ENCODE measurements at regions not wholly inside any gene's neighbourhood (a gene's known extent, or its start where the extent isn't known, plus 50 kb on each side); places are given as distances from the start of the nearest gene placed in this dataset.
"Not testable (repeated sequence)": the region's sequence is repeated elsewhere in the genome, so short reads cannot be mapped to it uniquely, and the experiment has no call there.

DNA sequence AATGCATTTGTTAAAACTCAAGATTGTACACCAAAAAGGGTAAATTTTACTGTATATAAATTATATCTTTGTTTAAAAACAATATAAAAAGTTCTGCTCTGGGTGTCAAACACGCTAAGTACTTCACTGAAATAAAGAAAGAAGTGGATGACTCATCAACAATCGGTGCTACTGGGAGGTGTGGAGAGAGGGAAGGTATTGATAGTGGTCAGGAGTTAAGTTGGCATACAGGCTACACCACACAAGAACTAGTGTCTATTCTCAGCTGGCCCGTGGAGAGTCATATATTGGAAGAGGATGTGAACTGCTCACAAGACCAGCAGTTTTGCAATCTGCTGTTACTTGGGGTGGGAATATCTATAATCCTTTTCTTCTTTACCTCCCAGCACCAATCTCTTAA is 145.7 kb upstream of the TRPC7 start:
- CTCF ChIA-PET = no interaction called here
- POLR2A ChIA-PET = no interaction called here

DNA sequence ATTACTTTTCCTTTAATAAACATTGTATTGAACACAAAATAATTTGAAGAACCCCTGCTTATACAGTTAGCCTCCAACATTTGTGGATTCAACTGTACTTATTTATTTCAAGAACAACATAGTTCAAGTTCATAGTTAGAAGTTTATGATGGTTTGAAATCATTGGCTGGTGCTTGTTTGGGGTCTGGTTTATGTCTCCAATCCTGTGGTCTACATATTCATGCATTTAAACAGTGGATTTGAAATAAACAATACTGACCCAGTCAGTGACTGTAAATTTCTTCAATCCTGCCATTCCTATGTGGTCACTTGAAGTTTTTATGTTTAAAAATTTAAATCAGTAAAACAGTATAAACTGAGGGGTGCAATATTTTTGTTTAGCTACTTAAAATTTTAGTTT is 145.1 kb upstream of the TRPC7 start:
- POLR2A ChIA-PET = no interaction called here
- CTCF ChIA-PET = no interaction called here

DNA sequence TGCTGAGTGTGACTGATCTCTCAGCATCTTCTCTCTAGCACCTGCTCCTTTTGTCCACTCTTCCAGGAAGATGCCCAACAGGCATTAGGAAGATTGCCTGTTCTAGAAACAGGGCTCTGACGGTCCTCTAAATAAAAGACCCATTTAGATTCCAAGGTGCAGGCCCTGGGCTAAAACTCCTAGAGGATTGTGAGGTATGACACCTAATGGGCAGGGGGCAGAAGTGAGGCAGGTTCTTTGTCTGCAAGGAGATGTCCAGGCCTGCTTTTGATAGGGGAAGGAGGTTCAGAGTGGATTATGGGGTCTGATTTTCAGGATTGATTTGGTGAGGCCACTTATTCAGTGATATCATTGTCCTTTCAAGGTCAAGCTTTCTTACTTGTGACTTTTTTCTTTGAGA is 140.8 kb upstream of the TRPC7 start:
- ChIA-PET POLR2A (no interaction called here), CTCF (no interaction called here)

DNA sequence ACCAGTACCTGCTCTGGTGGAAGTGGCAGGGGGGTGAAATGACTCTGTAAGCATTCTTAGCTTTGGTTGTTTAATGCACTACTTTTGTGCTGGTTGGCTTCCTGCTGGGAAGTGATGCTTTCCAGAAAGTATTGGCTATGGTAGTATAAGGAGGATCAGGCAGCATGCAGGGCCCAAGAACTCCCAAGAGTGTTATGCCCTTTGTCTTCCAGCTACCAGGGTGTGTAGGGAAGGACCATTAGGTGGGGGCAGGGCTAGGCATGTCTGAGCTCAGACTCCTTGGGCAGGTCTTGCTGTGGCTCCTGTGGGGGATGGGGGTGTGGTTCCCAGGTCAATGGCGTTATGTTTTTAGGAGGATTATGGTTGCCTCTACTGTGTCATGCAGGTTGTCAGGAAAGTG is 135.8 kb upstream of the TRPC7 start:
- POLR2A ChIA-PET = no interaction called here

DNA sequence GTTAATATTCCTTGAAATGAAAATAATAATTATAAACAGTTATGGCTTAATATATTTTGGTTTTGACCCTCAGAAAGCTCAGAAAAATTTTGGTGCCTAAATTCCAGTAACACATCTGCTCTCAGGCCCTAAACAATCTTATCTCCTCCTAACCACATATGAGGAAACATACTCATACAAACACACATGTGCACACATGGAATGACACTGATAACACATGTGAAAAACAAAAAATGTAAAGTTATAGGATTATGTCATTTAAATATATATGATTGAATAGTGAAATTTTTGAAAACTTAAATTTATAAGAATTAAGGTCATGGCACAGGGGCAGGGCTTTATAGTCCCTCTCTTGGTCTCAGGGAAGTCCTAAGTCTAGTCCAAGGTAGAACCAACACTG is 127.2 kb upstream of the TRPC7 start:
- CTCF ChIA-PET = no interaction called here

More for the DNA sequence above, 135.8 kb upstream of the TRPC7 start:
- CTCF ChIA-PET = no interaction called here

DNA sequence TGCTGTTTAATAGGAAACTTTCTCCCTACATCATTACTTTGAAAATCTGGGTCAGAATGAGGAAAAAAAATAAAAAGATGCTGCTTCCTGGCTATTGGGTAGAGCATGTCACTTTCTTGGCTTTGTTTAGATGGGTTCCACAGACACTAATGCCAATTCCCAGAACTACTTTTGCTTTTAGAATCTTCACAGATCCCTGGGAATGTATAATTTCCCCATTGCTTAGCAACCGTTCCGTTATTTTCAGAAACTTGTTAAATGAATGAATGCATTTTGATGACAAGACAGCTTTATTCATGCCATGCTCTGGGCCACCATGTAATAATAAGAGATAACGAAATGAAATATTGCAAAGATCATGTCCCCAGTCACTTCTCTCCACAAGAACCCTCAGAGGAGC is 126.5 kb upstream of the TRPC7 start:
- ChIA-PET CTCF (no interaction called here), POLR2A (no interaction called here)

More for the DNA sequence above, 127.2 kb upstream of the TRPC7 start:
- POLR2A ChIA-PET = no interaction called here

DNA sequence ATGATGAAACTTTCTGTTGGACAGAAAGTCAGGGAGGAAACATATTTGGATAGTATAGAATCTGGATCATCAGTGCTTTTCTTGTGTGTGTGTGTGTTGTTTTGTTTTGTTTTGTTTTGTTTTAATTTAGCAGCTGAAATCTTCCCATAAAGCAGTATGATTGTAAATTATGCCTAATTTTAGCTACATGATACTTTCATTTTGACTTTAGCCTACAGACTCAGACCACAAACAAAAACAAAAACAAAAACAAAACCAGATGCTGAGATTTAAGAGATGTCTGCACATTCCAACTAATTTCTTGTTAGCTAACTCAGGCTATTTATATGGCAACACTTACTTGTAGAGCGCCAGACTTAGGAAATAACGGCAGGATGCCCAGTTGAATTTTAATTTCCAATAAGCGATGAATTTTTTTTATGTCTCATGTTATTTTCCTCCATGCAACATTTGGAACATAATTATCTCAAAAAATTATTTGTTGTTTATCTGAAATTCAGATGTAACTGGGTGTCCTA is 119.5 kb upstream of the TRPC7 start:
- POLR2A ChIA-PET = no interaction called here
- CTCF ChIA-PET = no interaction called here

DNA sequence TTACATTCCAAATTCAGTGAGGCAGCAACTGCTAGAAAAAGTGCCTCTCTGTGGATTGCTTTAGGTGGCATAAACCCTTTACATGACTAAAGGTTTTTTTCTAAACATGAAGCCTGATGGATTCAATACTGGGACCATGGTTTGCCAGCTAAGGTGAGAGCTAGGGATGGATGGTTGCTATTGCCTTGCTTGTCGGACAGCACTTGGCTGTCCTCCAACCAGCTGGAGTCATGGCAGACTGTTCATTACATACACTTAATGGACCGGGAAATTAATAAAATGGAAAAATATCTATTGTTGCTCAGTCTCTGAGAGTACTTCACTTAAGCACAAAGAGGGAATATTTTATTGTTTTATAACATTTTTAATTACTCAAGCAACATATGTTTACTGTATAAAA is 116.9 kb upstream of the TRPC7 start:
- POLR2A ChIA-PET = no interaction called here
- CTCF ChIA-PET = no interaction called here

DNA sequence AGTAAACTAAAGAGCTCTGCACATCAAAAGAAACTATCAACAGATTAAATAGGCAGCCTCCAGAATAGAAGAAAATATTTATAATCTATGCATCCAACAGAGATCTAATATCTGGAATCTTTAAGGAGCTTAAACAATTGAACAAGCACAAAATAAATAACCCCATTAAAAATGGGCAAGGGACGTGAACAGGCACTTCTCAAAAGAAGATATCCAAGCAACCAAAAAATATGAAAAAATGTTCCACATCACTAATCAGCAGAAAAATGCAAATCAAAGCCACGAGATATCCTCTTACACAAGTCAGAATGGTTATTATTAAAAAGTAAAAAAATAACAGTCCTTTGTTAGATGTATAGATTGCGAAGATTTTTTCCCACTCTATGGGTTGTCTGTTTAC is 109.1 kb upstream of the TRPC7 start:
- POLR2A ChIA-PET = no interaction called here
- CTCF ChIA-PET = no interaction called here

DNA sequence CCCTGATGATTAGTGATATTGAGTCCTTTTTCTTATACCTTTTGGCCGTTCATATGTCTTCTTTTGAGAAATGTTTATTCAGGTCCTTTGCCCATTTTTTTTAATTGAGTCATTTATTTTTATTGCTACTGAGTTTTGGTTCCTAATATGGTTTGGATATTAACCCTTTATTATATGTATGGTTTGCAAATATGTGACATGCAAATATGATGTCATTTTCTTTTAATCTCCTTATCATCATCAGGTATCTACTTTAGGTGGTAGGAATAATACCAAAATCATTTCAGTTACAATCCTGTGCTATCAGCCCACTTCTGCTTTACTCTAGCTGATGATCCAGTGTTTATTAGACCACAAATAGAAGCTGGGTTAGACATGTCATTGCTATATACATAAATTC is 102.3 kb upstream of the TRPC7 start:
- ChIA-PET CTCF (no interaction called here), POLR2A (no interaction called here)

DNA sequence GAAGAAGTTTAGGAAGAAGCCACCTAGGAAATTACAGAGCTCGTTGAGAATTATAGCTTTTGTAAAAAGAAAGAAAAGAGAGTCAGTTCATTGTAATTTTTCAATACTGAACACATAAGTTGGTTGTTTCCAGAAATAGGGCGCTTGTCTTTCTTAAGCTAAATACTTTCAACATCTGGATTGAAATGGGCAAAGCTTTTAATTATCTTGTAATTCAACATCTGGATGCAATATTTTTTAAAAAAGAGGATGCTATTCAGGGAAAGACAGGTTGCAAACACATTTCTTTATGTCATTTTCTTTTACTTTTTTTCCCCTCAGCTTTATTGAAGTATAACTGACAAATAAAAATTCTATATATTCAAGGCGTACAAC is 100.7 kb upstream of the TRPC7 start:
- POLR2A ChIA-PET = no interaction called here
- CTCF ChIA-PET = no interaction called here

DNA sequence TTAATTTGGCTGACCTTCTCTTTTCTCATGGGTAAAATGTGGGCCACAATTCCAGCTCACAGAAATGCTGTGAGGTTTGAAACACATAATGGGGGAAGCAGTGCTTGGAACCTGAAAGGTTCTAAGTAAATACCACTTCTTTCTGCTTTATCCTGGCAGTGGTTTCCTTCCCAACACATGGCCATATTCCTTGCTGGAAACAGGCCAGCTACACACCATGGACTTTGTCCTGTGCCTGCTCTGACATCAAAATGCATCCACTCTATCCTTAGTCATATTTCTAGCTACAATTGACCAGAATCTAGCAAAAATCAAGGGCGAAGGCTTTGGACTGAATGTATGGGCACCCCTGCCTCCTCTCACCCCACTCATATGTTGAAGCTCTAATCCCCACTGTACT is 93.1 kb upstream of the TRPC7 start:
- ChIA-PET CTCF (no interaction called here), POLR2A (no interaction called here)

DNA sequence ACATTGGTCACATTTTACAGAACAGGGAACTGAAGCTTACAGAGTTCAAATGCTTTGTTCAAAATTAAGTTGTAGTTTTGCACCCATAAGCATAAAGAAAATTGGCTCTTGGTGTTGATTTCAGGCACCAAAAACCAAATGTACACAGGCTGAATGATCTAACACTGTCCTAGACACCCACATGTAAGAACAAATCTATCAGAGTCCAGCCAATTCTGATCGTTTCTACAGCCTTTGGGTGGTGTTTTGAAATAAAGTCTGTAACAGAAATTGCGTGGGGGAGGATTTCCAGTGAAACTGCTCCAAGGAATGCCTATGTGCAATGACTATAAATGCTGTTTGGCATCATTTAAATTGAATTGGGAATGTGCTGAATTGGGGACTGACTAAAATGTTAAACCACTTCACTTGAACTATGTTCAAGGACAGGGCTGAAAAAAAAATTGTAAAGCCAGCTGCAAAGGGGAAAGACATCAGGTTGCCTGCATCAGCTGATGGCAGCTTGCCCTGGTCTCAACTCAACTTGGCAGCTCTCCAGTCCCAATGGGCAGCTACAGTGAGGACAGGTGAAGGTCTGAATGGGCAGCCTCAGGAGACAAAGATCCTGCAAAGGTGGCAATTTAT is 92.2 kb upstream of the TRPC7 start:
- CTCF ChIA-PET = no interaction called here
- POLR2A ChIA-PET = no interaction called here

DNA sequence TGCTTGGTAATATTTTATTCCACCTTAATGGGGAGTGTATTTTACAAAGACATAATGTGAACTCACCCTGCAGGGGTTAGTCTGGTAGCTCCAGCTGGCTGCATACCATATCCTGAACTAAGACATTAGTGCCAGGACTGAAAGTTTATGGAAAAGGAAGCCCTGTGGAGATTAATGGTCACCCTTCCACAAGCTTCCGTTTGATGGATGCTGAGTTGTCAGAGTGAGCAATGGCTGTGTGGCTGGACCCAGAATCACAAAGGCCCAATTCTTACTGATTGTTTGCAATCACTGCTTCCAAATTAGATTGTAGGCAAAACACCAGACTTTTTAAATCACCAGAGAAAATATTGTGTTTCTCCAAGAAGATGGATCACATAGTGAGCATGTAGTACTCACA is 90.1 kb upstream of the TRPC7 start:
- POLR2A ChIA-PET = no interaction called here
- CTCF ChIA-PET = no interaction called here

DNA sequence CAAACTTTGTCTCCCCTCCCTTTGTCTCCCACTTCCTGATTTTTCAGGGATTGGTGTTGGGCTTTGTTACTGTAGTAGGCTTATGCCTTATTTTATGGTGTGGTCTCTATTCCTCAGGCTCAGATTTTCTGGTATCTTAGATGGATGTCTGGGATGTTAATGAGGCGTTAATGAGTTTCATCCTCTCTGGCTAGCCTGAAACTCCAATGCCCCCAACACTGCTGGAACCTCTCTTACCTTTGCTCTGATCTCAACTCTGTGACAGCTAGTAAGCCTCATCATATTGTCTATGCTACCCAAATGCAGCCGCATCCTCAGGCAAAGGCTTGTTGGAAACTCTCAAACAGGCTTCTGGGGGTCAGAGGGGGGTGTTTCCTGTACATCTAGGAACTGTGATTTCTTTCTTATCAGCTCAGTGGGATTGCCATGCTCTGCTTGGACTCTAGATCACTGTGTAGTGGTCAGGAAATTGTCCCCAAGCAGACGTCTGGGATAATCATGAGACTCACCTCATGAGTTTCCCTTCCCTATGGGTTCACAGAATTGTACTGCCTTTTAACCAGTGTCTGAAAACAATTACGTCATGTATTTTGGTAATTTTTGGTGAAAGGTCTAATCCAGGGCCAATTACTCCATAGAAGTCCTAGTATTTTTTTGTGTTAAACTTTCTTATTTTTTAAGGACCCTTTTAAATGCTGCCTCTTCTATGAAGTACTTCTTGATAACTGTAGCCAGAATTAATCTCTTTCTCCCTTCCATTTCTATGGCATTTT is 88.8 kb upstream of the TRPC7 start:
- ChIA-PET POLR2A (no interaction called here), CTCF (no interaction called here)

DNA sequence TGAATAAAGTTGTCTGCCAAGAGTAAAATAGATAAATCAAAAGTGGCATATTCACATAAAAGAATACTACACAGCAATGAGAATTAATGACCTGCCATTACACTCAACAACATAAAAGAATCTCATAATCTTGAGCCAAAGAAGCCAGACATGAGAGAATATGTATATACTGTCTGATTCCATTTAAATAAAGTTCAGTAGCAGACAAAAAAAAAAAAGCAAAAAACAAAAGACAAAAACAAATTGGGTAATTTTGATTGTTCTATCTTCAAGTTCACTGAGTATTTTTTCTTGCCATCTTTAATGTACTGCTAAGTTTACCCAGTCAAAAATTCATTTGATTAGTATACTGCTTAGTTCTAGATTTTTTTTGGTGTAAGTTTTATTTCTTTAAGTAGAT is 87.9 kb upstream of the TRPC7 start:
- CTCF ChIA-PET = no interaction called here
- POLR2A ChIA-PET = no interaction called here

DNA sequence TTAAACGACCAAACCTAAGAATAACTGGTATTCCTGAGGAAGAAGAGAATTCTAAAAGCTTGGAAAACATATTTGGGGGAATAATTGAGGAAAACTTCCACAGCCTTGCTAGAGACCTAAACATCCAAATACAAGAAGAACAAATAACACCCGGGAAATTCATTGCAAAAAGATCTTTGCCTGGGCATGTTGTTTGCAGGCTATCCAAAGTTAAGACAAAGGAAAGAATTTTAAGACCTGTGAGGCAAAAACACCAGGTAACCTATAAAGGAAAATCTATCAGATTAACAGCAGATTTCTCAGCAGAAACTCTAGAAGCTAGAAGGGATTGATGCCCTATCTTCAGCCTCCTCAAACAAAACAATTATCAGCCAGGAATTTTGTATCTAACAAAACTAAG is 82.2 kb upstream of the TRPC7 start:
- CTCF ChIA-PET = interaction anchor here (0.6 kb wide), 1 partner anchor 21 kb away, joined by 3 read pairs; no protein-coding TSS in a partner anchor
- POLR2A ChIA-PET = not testable (repeated sequence)

DNA sequence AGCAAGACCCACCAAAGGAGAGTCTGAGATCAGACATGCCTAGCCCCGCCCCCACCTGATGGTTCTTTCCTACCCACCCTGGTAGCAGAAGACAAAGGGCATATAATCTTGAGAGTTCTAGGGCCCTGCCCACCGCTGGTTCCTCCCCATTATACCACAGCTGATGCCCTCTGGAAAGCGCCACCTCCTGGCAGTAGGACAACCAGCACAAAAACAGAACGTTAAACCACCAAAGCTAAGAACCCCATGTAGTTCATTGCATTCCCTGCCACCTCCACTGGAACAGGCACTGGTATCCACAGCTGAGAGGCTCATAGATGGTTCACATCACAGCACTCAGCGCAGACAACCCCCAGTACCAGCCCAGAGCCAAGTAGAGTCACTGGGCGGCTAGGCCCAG is 81.2 kb upstream of the TRPC7 start:
- POLR2A ChIA-PET = no interaction called here
- CTCF ChIA-PET = no interaction called here

DNA sequence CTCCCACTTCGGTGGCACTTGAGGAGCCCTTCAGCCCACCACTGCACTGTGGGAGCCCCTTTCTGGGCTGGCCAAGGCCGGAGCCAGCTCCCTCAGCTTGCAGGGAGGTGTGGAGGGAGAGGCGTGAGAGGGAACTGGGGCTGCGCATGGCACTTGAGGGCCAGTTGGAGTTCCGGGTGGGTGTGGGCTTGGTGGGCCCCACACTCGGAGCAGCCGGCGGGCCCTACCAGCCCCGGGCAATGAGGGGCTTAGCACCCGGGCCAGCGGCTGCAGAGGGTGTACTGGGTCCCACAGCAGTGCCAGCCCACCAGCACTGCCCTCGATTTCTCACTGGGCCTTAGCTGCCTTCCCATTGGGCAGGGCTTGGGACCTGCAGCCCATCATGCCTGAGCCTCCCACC is 78.8 kb upstream of the TRPC7 start:
- CTCF ChIA-PET = not testable (repeated sequence)

DNA sequence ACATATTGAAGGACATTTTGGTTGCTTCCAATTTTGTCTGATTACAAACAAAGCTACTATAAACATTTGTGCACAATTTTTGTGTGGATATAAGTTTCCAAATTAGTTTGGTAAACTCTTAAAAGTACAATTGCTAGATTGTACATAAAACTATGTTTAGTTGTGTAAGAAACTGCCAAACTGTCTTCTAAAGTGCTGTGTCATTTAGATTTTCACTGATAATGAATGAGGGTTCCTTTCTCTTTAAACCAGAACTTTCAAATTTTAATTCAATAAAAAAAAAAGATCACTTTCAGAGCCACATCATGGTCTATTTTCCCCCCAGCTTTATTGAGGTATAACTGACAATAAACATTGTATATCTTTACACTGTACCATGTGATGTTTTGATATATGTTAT is 74.0 kb upstream of the TRPC7 start:
- POLR2A ChIA-PET = no interaction called here
- CTCF ChIA-PET = no interaction called here

More for the DNA sequence above, 78.8 kb upstream of the TRPC7 start:
- POLR2A ChIA-PET = not testable (repeated sequence)

DNA sequence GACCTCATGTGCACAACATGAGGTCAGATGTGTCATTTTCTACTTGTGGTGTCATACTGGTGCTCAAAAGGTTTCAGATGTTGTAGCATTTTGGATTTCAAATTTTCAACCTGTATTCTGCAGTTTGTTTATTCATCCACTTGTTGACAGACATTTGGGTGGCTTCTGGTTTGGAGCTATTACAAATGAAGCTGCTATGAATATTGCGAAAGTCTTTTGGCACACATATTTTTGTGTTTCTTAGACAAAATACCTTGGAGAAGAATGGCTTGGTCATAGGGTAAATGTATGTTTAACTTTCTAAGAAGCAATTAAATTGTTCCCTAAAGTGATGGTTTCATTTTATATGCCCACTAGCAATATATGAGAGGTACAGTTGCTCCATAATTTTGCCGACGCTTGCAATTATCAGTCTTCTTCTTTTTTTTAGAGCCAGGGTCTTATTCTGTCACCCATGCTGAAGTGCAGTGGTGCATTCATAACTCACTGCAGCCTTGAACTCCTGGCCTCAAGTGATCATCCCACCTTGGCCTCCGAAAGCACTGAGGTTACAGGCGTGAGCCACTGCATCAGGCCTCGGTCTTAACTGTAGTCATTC is 70.7 kb upstream of the TRPC7 start:
- POLR2A ChIA-PET = no interaction called here
- CTCF ChIA-PET = no interaction called here

DNA sequence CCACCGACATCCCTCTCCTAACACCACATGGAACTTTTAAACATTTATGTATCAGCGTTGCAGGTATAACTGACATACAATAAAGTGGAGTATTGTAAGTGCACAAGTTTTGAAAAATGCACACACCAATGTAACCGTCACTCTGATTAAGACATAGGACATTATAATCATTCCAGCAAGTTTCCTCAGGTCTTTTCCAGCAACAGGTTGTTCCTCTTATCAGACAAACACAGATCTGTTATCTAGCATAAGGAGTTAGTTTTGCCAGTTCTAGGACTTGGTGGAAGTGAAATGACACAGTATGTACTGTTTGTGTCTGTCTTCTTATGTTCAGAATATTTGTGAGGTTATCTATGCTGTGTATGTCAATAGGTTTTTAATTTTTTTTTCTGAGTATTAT is 69.5 kb upstream of the TRPC7 start:
- ChIA-PET CTCF (no interaction called here), POLR2A (no interaction called here)
